ENCODE measurements at regions not wholly inside any gene's neighbourhood (a gene's known extent, or its start where the extent isn't known, plus 50 kb on each side); places are given as distances from the start of the nearest gene placed in this dataset.

GRCh38 chr2:199602271-199602895 lies 144.6 kb upstream of the SATB2 start:
- H3K9me3 ChIP-seq = peaks cover 8% of the 10 kb centered on the region
- no peak overlapping the region for H3K9ac ChIP-seq
- H3K4me2 ChIP-seq = no peak overlapping the region
- TF ChIP-seq Cebpa-rat (IDR thresholded peaks at IDR 0.05) = no peak
- no peaks in the 10 kb centered on the region for H4K20me1 ChIP-seq
- no peaks in the 10 kb centered on the region for H3K36me3 ChIP-seq
- no peak overlapping the region for H3K4me3 ChIP-seq
- H3K27me3 ChIP-seq = no peaks in the 10 kb centered on the region
- H3K4me1 ChIP-seq = peaks cover 16% of the 10 kb centered on the region
- no peak overlapping the region for H3K27ac ChIP-seq

GRCh38 chr2:199596549-199596948 lies 138.8 kb upstream of the SATB2 start:
- no peaks in the 10 kb centered on the region for H3K27me3 ChIP-seq
- no peak for TF ChIP-seq Cebpa-rat (IDR thresholded peaks at IDR 0.05)
- no peaks in the 10 kb centered on the region for H3K4me1 ChIP-seq
- no peaks in the 10 kb centered on the region for H4K20me1 ChIP-seq
- H3K4me2 ChIP-seq = no peak overlapping the region
- no peaks in the 10 kb centered on the region for H3K36me3 ChIP-seq
- H3K27ac ChIP-seq = no peak overlapping the region
- H3K9me3 ChIP-seq = no peaks in the 10 kb centered on the region
- no peak overlapping the region for H3K4me3 ChIP-seq
- H3K9ac ChIP-seq = no peak overlapping the region

GRCh38 chr2:199594443-199594842 lies 136.7 kb upstream of the SATB2 start:
- no peak overlapping the region for H3K27ac ChIP-seq
- H3K4me2 ChIP-seq = no peak overlapping the region
- H3K27me3 ChIP-seq = no peaks in the 10 kb centered on the region
- no peaks in the 10 kb centered on the region for H4K20me1 ChIP-seq
- H3K4me1 ChIP-seq = no peaks in the 10 kb centered on the region
- no peaks in the 10 kb centered on the region for H3K9me3 ChIP-seq
- H3K9ac ChIP-seq = no peak overlapping the region
- H3K4me3 ChIP-seq = no peak overlapping the region
- H3K36me3 ChIP-seq = no peaks in the 10 kb centered on the region
- TF ChIP-seq Cebpa-rat (IDR thresholded peaks at IDR 0.05) = no peak

- no peaks in the 10 kb centered on the region for H3K9me3 ChIP-seq
- H3K27ac ChIP-seq = no peak overlapping the region
- H3K4me3 ChIP-seq = no peak overlapping the region
- H3K27me3 ChIP-seq = no peaks in the 10 kb centered on the region
- H3K36me3 ChIP-seq = no peaks in the 10 kb centered on the region
- H3K4me1 ChIP-seq = no peaks in the 10 kb centered on the region
- no peak overlapping the region for H3K4me2 ChIP-seq
- no peak for TF ChIP-seq Cebpa-rat (IDR thresholded peaks at IDR 0.05)
- no peak overlapping the region for H3K9ac ChIP-seq
- no peaks in the 10 kb centered on the region for H4K20me1 ChIP-seq
These were observed 134.1 kb upstream of the SATB2 start for GRCh38 chr2:199591826-199592225.

- no peaks in the 10 kb centered on the region for H3K4me1 ChIP-seq
- no peak overlapping the region for H3K9ac ChIP-seq
- no peaks in the 10 kb centered on the region for H4K20me1 ChIP-seq
- no peaks in the 10 kb centered on the region for H3K27me3 ChIP-seq
- H3K9me3 ChIP-seq = no peaks in the 10 kb centered on the region
- H3K4me2 ChIP-seq = no peak overlapping the region
- H3K27ac ChIP-seq = no peak overlapping the region
- TF ChIP-seq Cebpa-rat (IDR thresholded peaks at IDR 0.05) = no peak
- H3K4me3 ChIP-seq = no peak overlapping the region
- H3K36me3 ChIP-seq = no peaks in the 10 kb centered on the region
These were observed 132.8 kb upstream of the SATB2 start for GRCh38 chr2:199590321-199591203.

- no peak overlapping the region for H3K4me2 ChIP-seq
- no peak overlapping the region for H3K27ac ChIP-seq
- no peak for TF ChIP-seq Cebpa-rat (IDR thresholded peaks at IDR 0.05)
- no peaks in the 10 kb centered on the region for H3K36me3 ChIP-seq
- H3K9me3 ChIP-seq = no peaks in the 10 kb centered on the region
- H3K4me1 ChIP-seq = no peaks in the 10 kb centered on the region
- no peak overlapping the region for H3K9ac ChIP-seq
- no peaks in the 10 kb centered on the region for H4K20me1 ChIP-seq
- H3K4me3 ChIP-seq = no peak overlapping the region
- no peaks in the 10 kb centered on the region for H3K27me3 ChIP-seq
These were observed 131.6 kb upstream of the SATB2 start for GRCh38 chr2:199589306-199589705.

GRCh38 chr2:199588054-199588453 lies 130.3 kb upstream of the SATB2 start:
- no peak for TF ChIP-seq Cebpa-rat (IDR thresholded peaks at IDR 0.05)
- H3K36me3 ChIP-seq = no peaks in the 10 kb centered on the region
- H3K4me2 ChIP-seq = no peak overlapping the region
- no peaks in the 10 kb centered on the region for H3K4me1 ChIP-seq
- H4K20me1 ChIP-seq = no peaks in the 10 kb centered on the region
- H3K27me3 ChIP-seq = no peaks in the 10 kb centered on the region
- no peaks in the 10 kb centered on the region for H3K9me3 ChIP-seq
- no peak overlapping the region for H3K9ac ChIP-seq
- H3K27ac ChIP-seq = no peak overlapping the region
- no peak overlapping the region for H3K4me3 ChIP-seq

GRCh38 chr2:199586646-199587045 lies 128.9 kb upstream of the SATB2 start:
- Histone ChIP-seq H3K4me2 (no peak overlapping the region), H3K4me3 (no peak overlapping the region), H3K9ac (no peak overlapping the region), H3K36me3 (no peaks in the 10 kb centered on the region), H3K4me1 (no peaks in the 10 kb centered on the region), H3K27me3 (no peaks in the 10 kb centered on the region), H4K20me1 (no peaks in the 10 kb centered on the region), H3K27ac (no peak overlapping the region), H3K9me3 (no peaks in the 10 kb centered on the region)
- TF ChIP-seq Cebpa-rat (IDR thresholded peaks at IDR 0.05) = no peak

- Histone ChIP-seq H3K27me3 (no peaks in the 10 kb centered on the region), H3K9ac (no peak overlapping the region)
- TF ChIP-seq Cebpa-rat (IDR thresholded peaks at IDR 0.05) = no peak
These were observed 125.9 kb upstream of the SATB2 start for GRCh38 chr2:199583676-199584075.

GRCh38 chr2:199581935-199582360 lies 124.2 kb upstream of the SATB2 start:
- no peaks in the 10 kb centered on the region for H3K9me3 ChIP-seq
- no peak for TF ChIP-seq Cebpa-rat (IDR thresholded peaks at IDR 0.05)
- H3K27ac ChIP-seq = no peak overlapping the region
- no peak overlapping the region for H3K4me3 ChIP-seq
- no peak overlapping the region for H3K4me2 ChIP-seq
- H3K9ac ChIP-seq = no peak overlapping the region
- H3K27me3 ChIP-seq = no peaks in the 10 kb centered on the region
- no peaks in the 10 kb centered on the region for H3K4me1 ChIP-seq
- H3K36me3 ChIP-seq = no peaks in the 10 kb centered on the region
- H4K20me1 ChIP-seq = no peaks in the 10 kb centered on the region

More at GRCh38 chr2:199583676-199584075, 125.9 kb upstream of the SATB2 start:
- no peaks in the 10 kb centered on the region for H4K20me1 ChIP-seq
- no peak overlapping the region for H3K27ac ChIP-seq
- no peaks in the 10 kb centered on the region for H3K36me3 ChIP-seq
- no peak overlapping the region for H3K4me2 ChIP-seq
- H3K4me3 ChIP-seq = no peak overlapping the region
- no peaks in the 10 kb centered on the region for H3K9me3 ChIP-seq
- no peaks in the 10 kb centered on the region for H3K4me1 ChIP-seq
